H9 (cell line): ENCODE measurements at regions not wholly inside any gene's neighbourhood (a gene's known extent, or its start where the extent isn't known, plus 50 kb on each side); places are given as distances from the start of the nearest gene placed in this dataset.

Source experiments
- DNase-seq: peaks from one replicate; pipeline ENCODE4 v3.0.0-alpha.2; 2017
- H2AFZ ChIP-seq: one replicate; pipeline ENCODE4 v1.6.1; 2013; ENCODE audit warnings: mild to moderate bottlenecking, low read length, control low read depth, moderate library complexity
- H2AK5ac ChIP-seq: 2 replicates; pipeline ENCODE4 v1.6.1; 2013; ENCODE audit warnings: low read length, control low read depth, mixed read lengths; ENCODE audit not compliant: insufficient read length
- H2BK120ac ChIP-seq: one replicate; pipeline ENCODE4 v1.6.1; 2013; ENCODE audit warnings: low read depth, mild to moderate bottlenecking, low read length, control low read depth, inconsistent platforms; ENCODE audit not compliant: poor library complexity, severe bottlenecking
- H2BK12ac ChIP-seq: 2 replicates; pipeline ENCODE4 v1.6.1; 2013; ENCODE audit warnings: low read length, control low read depth, mixed read lengths, low read depth; ENCODE audit not compliant: insufficient read length
- H2BK15ac ChIP-seq: 2 replicates; pipeline ENCODE4 v1.6.1; 2013; ENCODE audit warnings: low read depth, low read length, control low read depth
- H2BK20ac ChIP-seq: one replicate; pipeline ENCODE4 v1.6.1; 2013; ENCODE audit warnings: low read depth, mild to moderate bottlenecking, low read length, control low read depth, inconsistent platforms; ENCODE audit not compliant: poor library complexity, severe bottlenecking
- H2BK5ac ChIP-seq: 2 replicates; pipeline ENCODE4 v1.6.1; 2013; ENCODE audit warnings: low read length, control low read depth, mixed read lengths; ENCODE audit not compliant: insufficient read length
- H3K14ac ChIP-seq: 2 replicates; pipeline ENCODE4 v1.6.1; 2013; ENCODE audit warnings: low read length, control low read depth; ENCODE audit not compliant: insufficient read depth
- H3K18ac ChIP-seq: 2 replicates; pipeline ENCODE4 v1.6.1; 2013; ENCODE audit warnings: low read depth, mild to moderate bottlenecking, mixed read lengths, low read length, control low read depth; ENCODE audit not compliant: insufficient read length
- H3K23ac ChIP-seq: 2 replicates; pipeline ENCODE4 v1.6.1; 2013; ENCODE audit warnings: low read length, control low read depth, mixed read lengths, low read depth; ENCODE audit not compliant: insufficient read length
- H3K23me2 ChIP-seq: 2 replicates; pipeline ENCODE4 v1.6.1; 2013; ENCODE audit warnings: low read depth, mild to moderate bottlenecking, mixed read lengths, low read length, control low read depth; ENCODE audit not compliant: insufficient read length, poor library complexity, severe bottlenecking
- H3K27ac ChIP-seq: 2 replicates; pipeline ENCODE4 v1.5.1; 2013; ENCODE audit warnings: low read length, control low read depth, mixed read lengths, low read depth; ENCODE audit not compliant: insufficient read length
- H3K27me3 ChIP-seq: 2 replicates; pipeline ENCODE4 v1.6.1; 2013; ENCODE audit warnings: low read length, control low read depth, inconsistent platforms; ENCODE audit not compliant: insufficient read depth
- H3K4ac ChIP-seq: 2 replicates; pipeline ENCODE4 v1.6.1; 2013; ENCODE audit warnings: low read depth, mild to moderate bottlenecking, control low read depth, inconsistent platforms, low read length, moderate library complexity
- H3K4me1 ChIP-seq: 2 replicates; pipeline ENCODE4 v1.6.1; 2013; ENCODE audit warnings: low read length, control low read depth, inconsistent platforms; ENCODE audit not compliant: insufficient read depth
- H3K4me2 ChIP-seq: 2 replicates; pipeline ENCODE4 v1.6.1; 2013; ENCODE audit warnings: low read length, control low read depth, mixed read lengths; ENCODE audit not compliant: insufficient read length, insufficient read depth
- H3K56ac ChIP-seq: 2 replicates; pipeline ENCODE4 v1.6.1; 2013; ENCODE audit warnings: low read depth, mild to moderate bottlenecking, mixed read lengths, low read length, control low read depth; ENCODE audit not compliant: insufficient read length
- H3K79me1 ChIP-seq: 2 replicates; pipeline ENCODE4 v1.6.1; 2013; ENCODE audit warnings: low read depth, mild to moderate bottlenecking, moderate library complexity, low read length, control low read depth, inconsistent platforms; ENCODE audit not compliant: insufficient read depth, poor library complexity, severe bottlenecking
- H3K79me2 ChIP-seq: 2 replicates; pipeline ENCODE4 v1.6.1; 2013; ENCODE audit warnings: low read length, control low read depth, inconsistent platforms; ENCODE audit not compliant: insufficient read depth
- H3K9ac ChIP-seq: 2 replicates; pipeline ENCODE4 v1.6.1; 2013; ENCODE audit warnings: low read length, control low read depth, mixed read lengths; ENCODE audit not compliant: insufficient read length; ENCODE audit errors: extremely low read depth
- H3K9me3 ChIP-seq: one replicate; pipeline ENCODE4 v1.6.1; 2013; ENCODE audit warnings: low read depth, low read length, inconsistent platforms; ENCODE audit not compliant: control insufficient read depth
- H3T11ph ChIP-seq: one replicate; pipeline ENCODE4 v1.6.1; 2013; ENCODE audit warnings: mild to moderate bottlenecking, low read length, control low read depth, inconsistent platforms
- H4K20me1 ChIP-seq: one replicate; pipeline ENCODE4 v1.6.1; 2013; ENCODE audit not compliant: control insufficient read depth, insufficient read length, insufficient read depth
- H4K5ac ChIP-seq: 2 replicates; pipeline ENCODE4 v1.6.1; 2013; ENCODE audit warnings: low read depth, mild to moderate bottlenecking, mixed read lengths, low read length, control low read depth; ENCODE audit not compliant: insufficient read length
- H4K8ac ChIP-seq: replicated peaks from 2 replicates; pipeline ENCODE4 v1.6.1; 2013; ENCODE audit warnings: low read length, control low read depth, mixed read lengths, low read depth; ENCODE audit not compliant: insufficient read length
- H4K91ac ChIP-seq: 2 replicates; pipeline ENCODE4 v1.6.1; 2013; ENCODE audit warnings: low read depth, mild to moderate bottlenecking, moderate library complexity, mixed read lengths, low read length, control low read depth; ENCODE audit not compliant: insufficient read length
- H3K27ac Mint-ChIP-seq, 3 experiments: 2 replicates in 2 of 3; 3 replicates in 1 of 3; pipeline ENCODE4 v1.8.0; 2020 to 2021; ENCODE audit warnings: mixed read lengths in 3 of 3, mild to moderate bottlenecking in 1 of 3, moderate library complexity in 1 of 3
- H3K27me3 Mint-ChIP-seq: 2 replicates; pipeline ENCODE4 v1.8.0; 2021; ENCODE audit warnings: low read depth, mild to moderate bottlenecking, moderate library complexity, mixed read lengths
- H3K36me3 Mint-ChIP-seq, 3 experiments: 2 replicates in 2 of 3; 3 replicates in 1 of 3; pipeline ENCODE4 v1.8.0; 2020 to 2021; ENCODE audit warnings: low read depth in 3 of 3, mixed read lengths in 3 of 3; ENCODE audit not compliant: insufficient read depth in 1 of 3
- H3K4me1 Mint-ChIP-seq, 2 experiments: 2 replicates each; pipeline ENCODE4 v1.8.0; 2020; ENCODE audit warnings: mixed read lengths in 2 of 2
- H3K4me3 Mint-ChIP-seq, 2 experiments: 2 replicates in 1 of 2; 3 replicates in 1 of 2; pipeline ENCODE4 v1.8.0; 2020 to 2021; ENCODE audit warnings: mild to moderate bottlenecking in 2 of 2, mixed read lengths in 2 of 2, moderate library complexity in 1 of 2
- H3K9me3 Mint-ChIP-seq, 2 experiments: 2 replicates in 1 of 2; 3 replicates in 1 of 2; pipeline ENCODE4 v1.8.0; 2020; ENCODE audit warnings: mild to moderate bottlenecking in 2 of 2, mixed read lengths in 2 of 2, moderate library complexity in 1 of 2
- CTCF ChIP-seq: fragments of 200-600 bp; sonication (generic); conservative IDR thresholded peaks from 3 replicates; pipeline ENCODE4 v1.8.0; 2021; ENCODE audit warnings: antibody characterized with exemption, mild to moderate bottlenecking
- WGBS: extraction: QIAGEN DNeasy Blood & Tissue Kit; methylation state at CpG from one replicate; pipeline ENCODE4 v1.1.7; 2013; ENCODE audit warnings: missing lambda C conversion rate, low lambda C conversion rate, mixed read lengths; ENCODE audit not compliant: insufficient read length; ENCODE audit errors: extremely low coverage; 5-methylcytosine and 5-hydroxymethylcytosine counted together

- no peak overlapping the region for H4K5ac ChIP-seq
- H3K27me3 ChIP-seq = no peaks in the 10 kb centered on the region
- no peaks in the 10 kb centered on the region for H3K4me1 ChIP-seq
- H3K4me3 Mint-ChIP-seq = no peak overlapping the region
- WGBS = no CpG with 5 or more reads among the region's 3 CpGs
- H3K9me3 ChIP-seq = peaks cover 2% of the 10 kb centered on the region
- no peak overlapping the region for H3K27ac ChIP-seq
- no peak overlapping the region for H3K14ac ChIP-seq
- H3K9ac ChIP-seq = no peak overlapping the region
- no peak overlapping the region for H4K8ac ChIP-seq
- no peaks in the 10 kb centered on the region for H3K4me1 Mint-ChIP-seq
- peaks cover 21 to 25% of the 10 kb centered on the region in 2 experiments for H3K9me3 Mint-ChIP-seq
- H3K36me3 Mint-ChIP-seq = peaks cover 8 to 11% (median 10%) of the 10 kb centered on the region in 3 experiments; a peak in 5 of 7 replicates
- no peak overlapping the region for H2BK120ac ChIP-seq
- no peaks in the 10 kb centered on the region for H4K20me1 ChIP-seq
- no peak overlapping the region for H3K27ac Mint-ChIP-seq
- no peak for DNase-seq
- H3K56ac ChIP-seq = no peak overlapping the region
- H2AK5ac ChIP-seq = no peak overlapping the region
- no peak overlapping the region for H3K4ac ChIP-seq
- H3K18ac ChIP-seq = no peak overlapping the region
- no peak overlapping the region for H3T11ph ChIP-seq
- no peaks in the 10 kb centered on the region; the same call in none of the 2 replicates for H3K27me3 Mint-ChIP-seq
- no peak overlapping the region for H3K23ac ChIP-seq
- no peak overlapping the region for H2BK15ac ChIP-seq
- H2BK12ac ChIP-seq = no peak overlapping the region
- no peaks in the 10 kb centered on the region for H3K79me2 ChIP-seq
- H4K91ac ChIP-seq = no peak overlapping the region
- H2AFZ ChIP-seq = no peak overlapping the region
- no peak overlapping the region for H3K4me2 ChIP-seq
- H2BK5ac ChIP-seq = no peak overlapping the region
- no peak for TF ChIP-seq CTCF
- H2BK20ac ChIP-seq = no peak overlapping the region
- no peaks in the 10 kb centered on the region for H3K79me1 ChIP-seq
- H3K23me2 ChIP-seq = no peaks in the 10 kb centered on the region
These were observed 209.2 kb downstream of the C12orf75 start for GRCh38 chr12:105539735-105540134.
